ENCODE measurements at regions not wholly inside any gene's neighbourhood (a gene's known extent, or its start where the extent isn't known, plus 50 kb on each side); places are given as distances from the start of the nearest gene placed in this dataset.
"Not testable (repeated sequence)": the region's sequence is repeated elsewhere in the genome, so short reads cannot be mapped to it uniquely, and the experiment has no call there.

DNA sequence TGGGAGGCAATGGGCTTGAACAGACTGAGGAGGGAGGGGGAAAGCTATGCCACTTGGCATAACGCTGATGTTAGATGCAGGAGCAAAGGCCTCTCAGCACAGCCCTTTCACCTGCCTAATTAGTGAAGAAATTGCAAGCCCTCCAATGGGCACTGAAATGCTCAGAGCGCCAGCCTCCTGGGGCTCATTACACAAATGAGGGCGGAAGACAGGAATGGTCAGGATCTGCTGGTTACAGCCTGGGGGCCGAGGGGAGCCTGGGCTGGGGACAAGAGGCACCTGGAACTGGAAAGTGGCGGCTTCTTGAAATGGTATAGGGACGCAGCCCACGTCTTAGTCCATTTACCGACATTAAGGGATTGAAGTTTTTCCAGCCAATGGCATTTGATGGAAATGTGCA, 50.2 kb upstream of the PLET1 start:
- DNase-seq = no peak

DNA sequence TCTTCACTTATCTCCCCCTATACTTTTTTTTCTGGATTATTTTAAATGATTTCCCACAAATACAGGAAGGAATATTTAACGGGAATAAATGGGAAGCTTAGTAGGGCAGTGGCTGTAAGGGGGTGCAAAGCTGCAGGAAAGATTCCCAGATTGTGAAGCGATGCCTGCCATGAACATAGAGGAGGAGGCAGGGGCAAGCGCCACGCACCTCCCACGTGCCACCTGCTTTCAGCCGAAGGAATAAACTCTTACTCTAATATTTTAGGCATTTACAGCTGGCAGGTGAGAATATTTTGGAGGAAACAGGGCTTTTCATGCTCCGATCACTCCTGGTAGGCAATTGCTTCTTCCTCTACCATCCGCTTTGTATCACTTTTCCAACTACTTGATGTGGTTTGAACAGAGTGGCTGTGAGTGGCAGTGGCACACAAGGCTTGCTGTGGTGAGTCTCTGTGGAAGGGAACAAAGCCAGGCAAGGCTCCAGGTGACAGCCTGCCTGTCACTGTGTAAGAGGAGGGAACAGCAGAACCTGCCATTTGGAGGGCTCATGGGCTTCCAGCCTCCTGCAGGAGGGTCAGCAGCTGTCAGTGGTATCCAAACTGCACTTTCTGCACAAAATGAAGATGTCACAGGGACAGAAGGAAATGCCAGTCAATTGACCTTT, 54.5 kb upstream of the PLET1 start:
- no peak for DNase-seq

DNA sequence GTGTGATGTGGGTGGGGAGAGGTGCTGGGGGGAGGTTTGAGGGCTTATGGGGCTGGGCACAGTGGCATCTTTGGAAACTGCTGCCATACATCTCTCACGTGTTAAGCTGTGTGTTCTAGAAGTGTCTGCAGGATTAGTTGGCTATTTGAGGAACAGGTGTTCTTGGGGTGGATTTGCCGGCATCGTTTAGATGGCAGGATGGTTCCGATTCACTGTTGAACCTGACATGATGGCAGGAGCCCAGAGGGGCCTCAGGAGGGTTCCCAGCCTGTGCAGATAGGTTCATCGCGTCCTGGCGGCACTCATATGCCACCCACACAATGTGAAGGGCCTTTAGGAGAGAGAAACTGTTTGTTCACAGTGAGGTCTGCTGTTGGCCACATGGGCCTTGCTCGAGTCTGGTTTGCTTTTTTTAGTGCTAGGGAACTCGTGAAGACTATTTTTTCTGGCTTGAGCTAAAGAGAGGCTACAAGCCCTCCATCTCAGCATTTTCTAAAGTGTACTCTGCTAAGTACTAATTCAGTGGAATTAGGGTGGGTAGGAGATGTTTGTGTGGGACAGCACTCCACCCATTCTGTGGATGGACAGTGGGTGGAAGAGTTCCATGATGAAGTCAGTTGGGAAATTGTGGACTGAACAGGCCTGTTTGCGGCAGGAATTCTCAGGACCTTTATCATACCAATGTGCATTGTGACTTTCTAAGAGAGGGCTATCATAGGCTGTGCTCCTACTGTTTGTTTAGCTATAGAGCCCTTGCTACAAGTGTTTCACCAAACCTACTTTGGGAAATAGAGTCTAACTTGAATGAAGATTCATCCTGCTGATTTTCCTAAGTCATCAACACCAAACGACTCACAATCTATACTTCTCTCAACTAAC, 55.4 kb upstream of the PLET1 start:
- no peak for DNase-seq

DNA sequence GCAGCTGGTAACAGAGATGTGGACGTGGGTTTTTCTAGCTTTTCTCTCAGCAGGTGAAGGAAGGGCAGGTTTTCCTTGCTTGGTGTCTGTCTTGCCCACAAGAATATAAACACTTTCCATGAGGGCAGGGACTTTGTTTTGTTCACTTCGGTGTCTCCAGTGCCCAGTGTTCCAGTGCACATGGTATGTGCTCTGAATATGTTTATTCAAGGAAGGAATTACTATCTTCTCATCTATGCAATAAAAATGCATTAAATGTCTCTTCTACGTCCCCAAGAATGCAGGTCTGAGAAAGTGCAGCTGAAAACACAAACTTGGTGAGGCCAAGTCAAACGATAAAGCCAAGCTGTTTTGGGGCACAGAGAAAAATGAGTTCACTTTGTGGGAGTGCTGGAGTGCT, 56.3 kb upstream of the PLET1 start:
- DNase-seq = no peak

DNA sequence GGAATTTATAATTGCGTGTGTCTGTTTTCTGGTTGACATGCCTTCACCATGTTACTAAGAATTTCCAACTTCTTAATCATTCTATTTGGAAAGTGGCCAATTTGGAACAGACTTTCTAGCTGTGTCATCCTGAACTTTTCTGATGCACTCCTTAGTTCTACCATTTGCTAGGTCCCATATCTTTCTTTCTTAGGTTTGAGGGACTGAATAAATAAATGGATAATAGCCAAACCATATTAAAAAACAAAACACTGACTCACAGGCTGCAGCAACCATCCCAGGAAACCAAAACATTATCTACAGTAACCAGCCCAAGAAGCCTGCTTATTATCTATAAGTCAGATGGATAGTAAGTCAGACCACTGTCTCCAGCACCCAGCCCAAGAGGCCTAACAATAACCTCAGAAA, 57.5 kb upstream of the PLET1 start:
- DNase-seq = no peak

DNA sequence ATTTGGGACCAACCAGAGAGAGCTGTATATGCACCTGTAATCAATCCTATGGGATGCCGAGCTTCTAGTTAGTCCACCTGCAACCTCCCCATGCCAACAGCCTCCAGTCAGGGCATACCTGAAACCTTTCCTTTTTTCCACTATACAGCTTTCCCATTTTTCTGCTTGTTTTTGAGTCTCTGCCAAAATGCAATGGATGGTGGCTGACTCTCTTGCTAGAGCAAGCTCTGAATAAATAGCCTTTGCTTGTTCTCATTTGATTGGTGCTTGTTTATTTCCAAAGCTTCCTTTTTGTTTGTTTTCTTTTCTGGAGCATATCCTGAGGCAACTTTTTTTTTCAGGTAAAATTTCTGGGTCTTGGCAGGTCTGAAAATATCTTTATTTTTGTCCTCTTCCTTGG, 58.0 kb upstream of the PLET1 start:
- DNase-seq = no peak

DNA sequence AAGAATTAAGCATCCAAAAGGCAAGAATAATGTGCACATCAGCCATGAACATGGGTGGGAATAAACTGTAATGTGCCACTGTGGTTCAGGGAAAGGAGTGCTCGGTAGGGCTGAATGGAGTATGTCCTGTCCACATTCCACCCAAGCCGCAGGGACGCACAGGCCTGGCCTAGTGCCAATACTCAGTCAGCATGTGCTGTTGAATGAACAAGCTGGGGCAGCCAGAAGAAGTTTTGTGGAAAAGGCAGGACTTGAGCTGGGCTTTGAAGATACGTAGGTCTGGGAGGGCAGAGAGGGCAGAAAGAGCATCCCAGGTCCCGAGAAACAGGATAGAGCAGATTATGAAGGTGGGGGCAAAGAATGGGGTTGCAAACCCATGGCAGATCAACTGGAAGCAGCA, 60.0 kb upstream of the PLET1 start:
- no peak for DNase-seq

DNA sequence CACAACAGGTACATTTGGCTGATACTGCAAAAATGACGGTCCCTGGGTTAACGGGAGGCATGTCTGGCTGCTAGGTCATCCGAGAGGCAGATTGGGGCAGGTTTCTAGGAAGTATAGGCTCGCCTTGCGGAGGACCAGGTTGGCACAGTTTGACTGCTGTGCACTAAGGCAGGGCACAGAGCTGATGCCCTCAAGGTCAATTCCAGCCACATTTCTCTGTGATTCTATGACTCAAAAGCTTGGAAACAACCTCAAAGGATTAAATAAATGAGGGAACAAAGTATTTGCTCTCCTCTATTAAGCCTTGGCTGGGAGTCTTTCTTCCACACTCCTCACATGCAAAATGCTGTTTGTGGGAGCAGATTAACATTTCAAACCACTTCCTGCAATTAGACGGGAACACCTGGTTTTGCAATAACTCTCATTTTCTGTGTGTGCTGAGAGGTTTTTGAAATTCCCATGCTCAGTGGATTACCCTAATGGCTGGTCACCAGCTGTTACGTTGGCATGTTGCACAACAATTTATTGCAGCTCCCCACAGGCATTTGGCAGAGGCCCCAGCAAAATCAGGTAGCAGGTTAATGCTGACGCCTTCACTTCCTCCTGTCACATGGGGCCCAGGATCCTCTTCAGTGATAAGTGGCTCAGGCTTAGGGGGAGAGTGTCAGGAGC, 61.0 kb upstream of the PLET1 start:
- DNase-seq = no peak

DNA sequence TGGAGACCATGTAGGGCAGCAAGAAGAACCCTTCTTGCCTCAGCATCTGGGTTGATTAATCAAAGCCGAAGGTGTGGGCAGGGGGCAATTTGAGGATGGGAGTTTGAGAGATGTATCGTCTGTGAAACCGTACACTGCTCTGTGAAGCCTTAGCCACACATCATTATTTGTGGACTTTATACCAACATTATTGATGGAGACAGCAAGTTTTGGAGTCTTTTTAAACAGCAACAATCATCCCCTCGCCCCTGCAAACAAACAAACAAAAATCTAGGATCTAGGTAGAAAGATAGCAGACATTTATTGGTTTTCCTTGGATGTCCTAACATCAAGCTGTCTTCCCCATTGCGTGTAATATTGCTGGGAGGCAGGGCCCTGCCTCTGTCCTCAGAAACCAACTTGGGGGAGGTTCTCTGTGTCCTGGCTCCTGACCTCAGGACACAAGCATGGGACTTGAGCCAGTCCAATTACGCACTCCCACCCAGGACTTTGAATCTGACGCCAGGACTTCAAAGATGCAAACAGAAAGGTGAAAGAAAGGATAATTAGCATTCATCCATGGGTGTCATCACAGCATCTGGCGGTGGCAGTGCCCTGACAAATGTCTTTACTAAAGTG, 61.6 kb upstream of the PLET1 start:
- DNase-seq = no peak

DNA sequence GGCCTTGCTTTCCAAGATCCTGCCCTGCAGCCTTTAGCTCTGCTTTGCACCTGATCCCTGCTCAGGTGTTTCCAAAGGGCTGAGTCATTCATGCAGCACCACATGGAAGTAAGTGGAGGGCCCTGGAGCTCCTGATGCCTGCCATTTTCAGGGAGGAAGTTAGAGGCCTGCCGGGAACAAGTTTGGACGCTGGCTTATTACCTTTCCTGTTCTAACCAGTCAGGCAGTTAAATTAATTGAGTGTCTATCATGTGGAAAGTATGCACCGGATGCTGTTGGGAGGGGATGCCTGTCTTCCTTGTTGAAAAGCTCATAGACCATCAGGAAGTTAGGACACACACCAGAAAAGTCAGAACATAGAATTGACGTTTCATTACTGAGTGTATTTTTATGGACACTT, 73.7 kb upstream of the PLET1 start:
- no peak for DNase-seq

DNA sequence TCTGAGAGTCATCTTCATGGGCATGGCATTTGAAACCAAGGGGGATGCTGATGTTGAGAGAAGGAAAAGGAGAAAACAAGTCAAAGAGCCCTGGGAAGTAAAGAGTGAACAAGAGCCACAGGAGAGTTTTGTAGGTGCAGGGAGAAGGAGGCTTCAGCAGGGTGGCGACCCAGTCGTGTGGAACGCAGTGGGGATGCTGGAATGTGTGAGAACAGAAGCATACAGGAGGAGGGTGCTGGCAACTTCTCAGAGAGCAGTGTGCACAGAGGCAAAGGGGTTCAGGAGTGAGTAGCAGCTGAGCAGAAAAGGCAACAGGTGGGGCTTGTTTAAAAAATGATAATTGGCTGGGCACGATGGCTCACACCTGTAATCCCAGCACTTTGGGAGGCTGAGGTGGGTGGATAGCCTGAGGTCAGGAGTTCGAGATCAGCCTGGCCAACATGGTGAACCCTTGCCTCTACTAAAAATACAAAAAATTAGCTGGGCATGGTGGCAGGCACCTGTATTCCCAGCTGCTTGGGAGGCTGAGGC, 75.8 kb upstream of the PLET1 start:
- DNase-seq = no peak

DNA sequence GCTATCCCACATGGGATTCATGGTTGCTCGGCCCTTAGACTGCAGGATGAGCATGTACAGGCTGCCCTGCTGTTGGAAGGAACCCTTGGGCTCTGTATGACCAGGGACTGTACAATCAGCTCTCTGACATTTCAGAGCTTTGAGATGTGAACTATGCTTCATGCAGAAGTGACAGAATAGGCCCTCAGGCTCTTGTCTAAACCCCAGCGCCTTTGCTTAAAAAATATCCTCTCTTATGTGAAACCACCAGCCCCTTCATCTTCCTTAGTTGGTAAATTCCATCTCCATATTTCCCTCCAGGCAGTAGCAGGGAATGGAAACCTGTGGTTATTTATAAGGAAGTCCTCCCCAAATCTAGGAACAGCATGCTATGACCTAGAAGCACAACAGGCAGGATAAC, 78.9 kb upstream of the PLET1 start:
- no peak for DNase-seq

DNA sequence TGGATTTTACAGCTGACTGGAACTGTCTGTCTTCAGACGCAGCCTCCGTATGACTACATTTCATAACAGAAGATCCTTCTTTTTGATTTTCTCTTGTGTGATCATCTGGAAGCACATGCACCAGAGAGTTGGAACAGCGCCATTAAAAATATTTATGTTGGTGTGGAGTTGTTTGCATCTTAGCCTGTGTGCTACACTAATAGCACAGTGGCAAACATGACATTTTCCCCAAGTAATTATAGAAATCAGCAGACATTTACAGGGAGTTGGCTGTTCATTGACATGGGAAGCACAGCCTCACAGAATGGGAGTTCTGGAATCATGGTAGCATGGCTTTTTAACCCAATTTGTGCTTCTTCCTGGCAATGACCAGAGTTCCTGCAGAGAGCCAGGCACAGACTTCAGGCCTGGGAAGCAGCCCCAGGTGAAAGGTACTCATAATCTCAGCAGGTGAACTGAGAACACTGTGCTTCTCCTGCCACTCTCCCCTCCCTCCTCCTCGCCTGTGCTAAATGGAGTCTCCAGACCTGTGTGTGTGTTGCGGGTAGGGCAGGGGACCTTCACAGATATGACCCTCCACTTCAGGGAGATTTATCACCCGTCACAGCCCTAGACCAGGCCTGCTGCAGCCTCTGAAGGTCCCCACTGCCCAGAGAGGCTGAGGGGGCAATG, 82.8 kb upstream of the PLET1 start:
- no peak for DNase-seq

DNA sequence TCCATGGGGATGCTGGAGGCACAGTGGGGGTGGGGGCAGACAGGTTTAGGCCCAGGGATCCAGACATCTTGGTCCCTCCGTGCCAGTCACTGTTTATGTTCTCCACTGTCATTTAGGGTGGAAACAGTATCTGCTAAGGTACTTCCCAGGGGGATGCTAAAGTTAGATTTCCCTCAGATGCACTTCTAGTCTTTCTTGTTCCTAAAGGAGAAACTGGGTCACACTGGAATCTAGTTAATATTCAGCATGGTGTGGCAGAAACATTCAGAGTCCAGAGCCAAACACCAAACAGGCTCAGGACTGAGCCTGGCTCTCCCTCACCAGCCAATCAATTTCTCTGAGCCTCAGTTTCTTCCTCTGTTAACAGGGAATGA, 83.4 kb upstream of the PLET1 start:
- no peak for DNase-seq

DNA sequence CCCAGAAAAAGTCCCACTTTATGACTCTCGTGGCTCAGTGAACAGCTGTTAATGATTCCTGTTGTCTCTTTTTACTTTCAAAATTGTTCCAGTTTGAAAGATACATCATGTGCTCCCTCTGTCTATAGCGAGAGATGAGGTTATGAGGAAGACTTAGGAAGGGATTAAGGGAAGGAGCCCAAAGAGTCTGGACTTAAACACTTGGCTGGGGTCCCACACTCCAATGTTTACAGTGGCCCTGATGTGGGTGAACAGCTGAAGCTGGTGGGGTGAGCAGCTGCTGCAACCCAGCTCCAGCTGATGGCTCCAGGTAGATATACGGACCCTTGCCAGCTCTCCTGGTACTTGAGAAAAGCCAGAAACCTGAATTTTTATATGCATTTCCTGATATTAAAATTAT, 84.5 kb upstream of the PLET1 start:
- DNase-seq = no peak

DNA sequence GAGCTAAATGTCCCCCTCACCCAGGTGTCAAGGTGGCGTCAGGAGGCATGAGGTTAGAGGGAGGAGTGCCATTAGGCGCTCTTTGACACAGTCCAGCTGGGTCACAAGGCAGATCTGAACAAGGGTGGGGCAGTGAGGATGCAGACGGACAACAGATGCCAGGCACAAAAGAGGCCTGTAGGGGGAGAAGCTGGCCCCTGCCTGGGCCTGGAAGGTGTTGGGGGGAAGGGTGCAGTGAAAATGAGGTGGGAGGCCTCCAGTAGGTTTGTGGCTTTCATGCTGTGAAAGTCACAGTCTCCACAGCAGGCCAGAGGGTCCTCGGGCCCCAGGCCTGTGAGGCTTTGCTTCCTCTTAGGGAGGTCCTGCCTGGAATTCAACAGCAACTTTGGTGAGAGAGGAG, 85.0 kb upstream of the PLET1 start:
- no peak for DNase-seq

DNA sequence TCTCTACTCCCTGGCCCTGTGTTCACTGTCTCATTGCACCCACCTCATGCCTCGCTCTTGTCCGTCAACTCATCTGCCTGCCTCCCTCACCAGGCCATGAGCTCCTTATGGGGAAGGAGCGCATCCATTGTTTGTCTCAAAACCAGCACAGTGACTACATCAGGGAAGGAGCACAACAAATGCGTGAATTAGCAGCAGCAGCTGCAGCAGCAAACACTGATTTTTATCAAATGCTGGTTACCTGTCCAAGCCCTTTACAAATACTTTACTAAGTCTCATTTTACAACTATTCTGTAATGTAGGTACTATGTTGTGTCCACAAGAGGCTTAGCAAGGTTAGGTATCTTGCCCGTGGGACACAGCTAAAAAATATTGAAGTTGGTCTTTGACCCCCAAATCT, 85.9 kb upstream of the PLET1 start:
- DNase-seq = no peak

DNA sequence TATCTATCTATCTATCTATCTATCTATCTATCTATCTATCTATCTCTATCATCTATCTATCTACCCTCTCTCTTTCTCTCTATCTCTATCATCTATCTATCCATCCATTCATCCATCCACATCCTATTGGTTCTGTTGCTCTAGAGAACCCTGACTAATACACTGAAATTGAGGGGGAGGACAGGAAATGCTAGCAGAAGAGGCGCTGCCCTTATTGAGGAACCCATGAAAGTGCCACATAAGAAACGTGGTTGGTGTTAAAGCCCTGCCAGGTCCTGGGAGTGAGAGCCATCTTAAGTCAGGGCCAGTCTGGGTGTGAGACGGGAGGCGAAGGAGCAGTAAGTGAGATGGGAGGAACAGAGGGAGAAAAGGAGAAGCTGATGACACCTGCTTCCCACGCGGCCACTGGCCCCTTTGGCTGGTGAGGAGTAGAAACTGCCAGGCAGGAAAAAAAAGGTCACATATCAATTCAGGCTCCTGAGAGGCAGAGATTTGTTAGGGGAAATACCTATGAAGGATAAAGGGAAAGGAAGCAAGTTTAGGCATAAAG, 87.9 kb upstream of the PLET1 start:
- no peak for DNase-seq

DNA sequence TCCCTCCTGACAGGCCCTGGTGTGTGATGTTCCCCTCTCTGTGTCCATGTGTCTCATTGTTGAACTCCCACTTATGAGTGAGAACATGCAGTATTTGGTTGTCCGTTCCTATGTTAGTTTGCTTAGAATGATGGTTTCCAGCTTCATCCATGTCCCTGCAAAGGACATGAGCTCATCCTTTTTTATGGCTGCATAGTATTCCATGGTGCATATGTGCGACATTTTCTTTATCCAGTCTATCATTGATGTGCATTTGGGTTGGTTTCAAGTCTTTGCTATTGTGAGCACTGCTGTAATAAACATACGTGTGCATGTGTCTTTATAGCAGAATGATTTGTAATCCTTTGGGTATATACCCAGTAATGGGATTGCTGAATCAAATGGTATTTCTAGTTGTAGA, 90.8 kb upstream of the PLET1 start:
- not testable (repeated sequence) for DNase-seq

DNA sequence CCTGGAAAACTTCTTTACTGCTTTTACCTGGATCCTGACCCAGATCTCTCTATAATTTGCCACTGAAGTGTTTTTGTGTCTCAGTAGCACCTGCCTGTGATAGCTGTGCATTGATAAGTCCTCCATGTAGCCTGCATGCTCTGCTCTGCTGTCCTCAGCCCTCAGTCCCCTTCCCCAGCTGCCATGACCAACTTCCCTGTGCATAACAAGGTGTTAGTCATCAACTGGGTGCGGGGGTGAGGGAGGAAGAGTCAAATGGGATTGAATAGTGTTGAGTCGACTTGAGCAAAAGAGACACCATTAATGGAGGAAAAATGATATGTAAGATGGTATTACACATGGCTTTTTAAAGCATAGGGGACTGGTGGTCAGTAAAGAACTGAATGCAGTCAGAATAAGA, 92.2 kb upstream of the PLET1 start:
- DNase-seq = no peak

DNA sequence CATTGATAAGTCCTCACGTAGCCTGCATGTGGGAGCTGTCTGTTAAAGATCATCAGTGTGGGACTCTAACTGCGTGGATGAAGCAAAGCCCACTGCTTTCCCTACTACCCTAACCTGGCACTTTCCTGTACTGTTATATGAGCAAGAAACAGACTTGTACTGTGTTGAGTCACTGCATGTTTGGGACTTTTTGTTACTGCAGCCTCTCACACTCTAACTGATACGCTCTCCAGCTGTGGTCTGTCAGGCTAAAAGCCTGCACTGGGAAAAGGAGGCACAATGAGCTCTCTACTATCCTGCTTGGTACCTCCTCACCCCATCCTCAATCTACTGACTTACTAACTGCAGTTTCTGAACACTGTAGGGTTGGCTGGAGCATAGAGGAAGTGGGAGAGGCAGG, 93.7 kb upstream of the PLET1 start:
- no peak for DNase-seq

DNA sequence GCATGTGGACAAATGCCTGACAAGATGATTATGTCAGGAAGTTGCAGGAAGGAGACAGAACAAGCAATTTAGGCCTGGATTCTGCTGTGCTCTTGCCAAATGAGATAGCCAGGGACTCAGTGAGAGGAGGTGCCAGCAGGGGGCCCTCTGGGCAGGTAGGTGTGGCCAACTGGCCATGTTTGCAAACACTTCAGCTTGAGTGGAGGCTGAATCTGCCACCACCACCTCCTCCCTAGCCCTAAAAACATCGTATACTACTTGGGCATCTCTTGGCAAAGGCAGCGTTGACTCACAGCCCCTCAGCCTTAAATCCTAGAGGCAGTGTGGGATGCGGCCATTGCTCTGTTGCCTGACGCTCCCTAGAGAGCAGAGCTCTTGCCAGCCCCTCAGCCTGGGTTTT, 95.1 kb upstream of the PLET1 start:
- DNase-seq = no peak

DNA sequence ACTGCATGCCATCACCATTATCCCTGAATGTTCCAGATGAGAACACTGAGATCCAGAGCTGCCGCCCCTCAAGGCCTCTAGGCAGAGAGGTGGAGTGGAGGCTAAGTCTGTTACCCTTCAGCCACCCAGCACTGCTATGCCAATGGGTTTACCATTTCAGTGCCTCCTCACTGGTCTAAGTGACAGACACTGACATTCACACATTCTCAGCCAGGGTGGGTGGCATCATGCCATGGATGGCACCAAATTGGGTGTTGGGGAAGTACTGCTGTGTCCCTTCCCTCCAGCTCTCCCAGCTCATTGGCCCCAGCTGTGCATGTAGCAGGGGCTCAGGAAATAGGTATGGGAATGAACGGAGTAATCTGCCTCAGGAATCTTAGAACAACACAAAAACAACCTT, 96.8 kb upstream of the PLET1 start:
- DNase-seq = no peak
